Activated CD8-positive, alpha-beta T cell treated with anti-CD3 and anti-CD28 coated beads, Interleukin-2, amount 10 ng/mL, durations not matched to agents 7 days and 5 days (primary cell): ENCODE measurements at regions not wholly inside any gene's neighbourhood (a gene's known extent, or its start where the extent isn't known, plus 50 kb on each side); places are given as distances from the start of the nearest gene placed in this dataset.

Source experiments
- ATAC-seq: fragments of 150-1000 bp; cut with Tn5 transposase; one replicate; pipeline ENCODE4 v1.10.0; 2021; ENCODE audit warnings: moderate library complexity
- CTCF ChIA-PET: fragments of 350-600 bp; sonication (Branson Sonifier 250); formaldehyde crosslinking; loops from one replicate; lab custom pipeline; 2021; ENCODE audit warnings: antibody characterized with exemption; lab: Charles Lee
- POLR2A ChIA-PET: fragments of 350-600 bp; sonication (Branson Sonifier 250); formaldehyde crosslinking; loops from one replicate; lab custom pipeline; 2021; ENCODE audit warnings: antibody characterized with exemption; lab: Charles Lee
- DNase-seq: peaks from one replicate; pipeline ENCODE4 v3.0.0-alpha.2; 2020
- H3K27ac Mint-ChIP-seq: one replicate; pipeline ENCODE4 v1.8.0; 2021; ENCODE audit warnings: mild to moderate bottlenecking, mixed read lengths
- H3K27me3 Mint-ChIP-seq: one replicate; pipeline ENCODE4 v1.8.0; 2021; ENCODE audit warnings: low read depth, mixed read lengths
- H3K36me3 Mint-ChIP-seq: one replicate; pipeline ENCODE4 v1.8.0; 2021; ENCODE audit warnings: low read depth, mixed read lengths
- H3K4me1 Mint-ChIP-seq: one replicate; pipeline ENCODE4 v1.8.0; 2021; ENCODE audit warnings: low read depth, mixed read lengths
- H3K4me3 Mint-ChIP-seq: one replicate; pipeline ENCODE4 v1.8.0; 2021; ENCODE audit warnings: mild to moderate bottlenecking, mixed read lengths
- H3K9me3 Mint-ChIP-seq: one replicate; pipeline ENCODE4 v1.8.0; 2022; ENCODE audit warnings: mixed read lengths; ENCODE audit not compliant: insufficient read depth

- no peak overlapping the region for H3K27ac Mint-ChIP-seq
- H3K27me3 Mint-ChIP-seq, result no peaks in the 10 kb centered on the region
- H3K4me3 Mint-ChIP-seq, result no peak overlapping the region
- ATAC-seq, result no peak
- CTCF ChIA-PET, result no interaction called here
- no peaks in the 10 kb centered on the region for H3K9me3 Mint-ChIP-seq
- H3K4me1 Mint-ChIP-seq, result no peaks in the 10 kb centered on the region
- DNase-seq, result no peak
- POLR2A ChIA-PET, result no interaction called here
- H3K36me3 Mint-ChIP-seq, result no peaks in the 10 kb centered on the region
Measured at GRCh38 chr11:35893796-35894475, 49.9 kb upstream of the LDLRAD3 start.
